ENCODE measurements at regions not wholly inside any gene's neighbourhood (a gene's known extent, or its start where the extent isn't known, plus 50 kb on each side); places are given as distances from the start of the nearest gene placed in this dataset.

DNA sequence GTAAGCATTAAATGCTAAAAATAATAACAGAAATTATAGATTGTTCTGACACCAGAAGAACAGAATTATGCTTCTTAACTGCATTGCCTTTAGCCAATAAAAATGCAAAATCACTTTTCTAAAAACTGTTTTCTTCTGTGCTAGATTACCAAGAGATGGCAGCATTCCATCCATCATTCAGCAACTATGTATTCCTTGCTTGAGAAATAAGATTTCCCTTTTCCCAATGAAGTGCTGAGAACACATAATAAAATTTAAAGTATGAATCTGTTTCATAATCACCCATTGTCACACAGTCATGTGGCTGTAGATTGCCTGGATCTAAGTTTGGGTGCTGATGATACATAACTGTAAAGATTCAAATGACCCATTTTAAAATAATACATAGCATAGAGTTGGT lies 504.2 kb downstream of the TDRD15 start:
- TF ChIP-seq, protein P1, sequence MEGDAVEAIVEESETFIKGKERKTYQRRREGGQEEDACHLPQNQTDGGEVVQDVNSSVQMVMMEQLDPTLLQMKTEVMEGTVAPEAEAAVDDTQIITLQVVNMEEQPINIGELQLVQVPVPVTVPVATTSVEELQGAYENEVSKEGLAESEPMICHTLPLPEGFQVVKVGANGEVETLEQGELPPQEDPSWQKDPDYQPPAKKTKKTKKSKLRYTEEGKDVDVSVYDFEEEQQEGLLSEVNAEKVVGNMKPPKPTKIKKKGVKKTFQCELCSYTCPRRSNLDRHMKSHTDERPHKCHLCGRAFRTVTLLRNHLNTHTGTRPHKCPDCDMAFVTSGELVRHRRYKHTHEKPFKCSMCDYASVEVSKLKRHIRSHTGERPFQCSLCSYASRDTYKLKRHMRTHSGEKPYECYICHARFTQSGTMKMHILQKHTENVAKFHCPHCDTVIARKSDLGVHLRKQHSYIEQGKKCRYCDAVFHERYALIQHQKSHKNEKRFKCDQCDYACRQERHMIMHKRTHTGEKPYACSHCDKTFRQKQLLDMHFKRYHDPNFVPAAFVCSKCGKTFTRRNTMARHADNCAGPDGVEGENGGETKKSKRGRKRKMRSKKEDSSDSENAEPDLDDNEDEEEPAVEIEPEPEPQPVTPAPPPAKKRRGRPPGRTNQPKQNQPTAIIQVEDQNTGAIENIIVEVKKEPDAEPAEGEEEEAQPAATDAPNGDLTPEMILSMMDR (IDR thresholded peaks at IDR 0.05): no peak
- TF ChIP-seq NFYB (CRISPR knock-in tag; conservative IDR thresholded peaks at IDR 0.05; ENCODE audit: low read depth) (no peak), ZNF671 (CRISPR knock-in tag; IDR thresholded peaks at IDR 0.05) (no peak), NR2C2 (CRISPR knock-in tag; IDR thresholded peaks at IDR 0.05) (no peak), TCF7 (CRISPR knock-in tag; IDR thresholded peaks at IDR 0.05; ENCODE audit: low read depth) (no peak), JAZF1 (CRISPR knock-in tag; IDR thresholded peaks at IDR 0.05) (no peak), ELF4 (CRISPR knock-in tag; IDR thresholded peaks at IDR 0.05; ENCODE audit: low read depth) (no peak), ATF1 (CRISPR knock-in tag; IDR thresholded peaks at IDR 0.05) (no peak), FOXP1 (CRISPR knock-in tag; IDR thresholded peaks at IDR 0.05; ENCODE audit: borderline replicate concordance) (no peak)
- TF ChIP-seq, protein P2, sequence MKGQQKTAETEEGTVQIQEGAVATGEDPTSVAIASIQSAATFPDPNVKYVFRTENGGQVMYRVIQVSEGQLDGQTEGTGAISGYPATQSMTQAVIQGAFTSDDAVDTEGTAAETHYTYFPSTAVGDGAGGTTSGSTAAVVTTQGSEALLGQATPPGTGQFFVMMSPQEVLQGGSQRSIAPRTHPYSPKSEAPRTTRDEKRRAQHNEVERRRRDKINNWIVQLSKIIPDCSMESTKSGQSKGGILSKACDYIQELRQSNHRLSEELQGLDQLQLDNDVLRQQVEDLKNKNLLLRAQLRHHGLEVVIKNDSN (CRISPR knock-in tag; IDR thresholded peaks at IDR 0.05): no peak
- TF ChIP-seq, protein P3, sequence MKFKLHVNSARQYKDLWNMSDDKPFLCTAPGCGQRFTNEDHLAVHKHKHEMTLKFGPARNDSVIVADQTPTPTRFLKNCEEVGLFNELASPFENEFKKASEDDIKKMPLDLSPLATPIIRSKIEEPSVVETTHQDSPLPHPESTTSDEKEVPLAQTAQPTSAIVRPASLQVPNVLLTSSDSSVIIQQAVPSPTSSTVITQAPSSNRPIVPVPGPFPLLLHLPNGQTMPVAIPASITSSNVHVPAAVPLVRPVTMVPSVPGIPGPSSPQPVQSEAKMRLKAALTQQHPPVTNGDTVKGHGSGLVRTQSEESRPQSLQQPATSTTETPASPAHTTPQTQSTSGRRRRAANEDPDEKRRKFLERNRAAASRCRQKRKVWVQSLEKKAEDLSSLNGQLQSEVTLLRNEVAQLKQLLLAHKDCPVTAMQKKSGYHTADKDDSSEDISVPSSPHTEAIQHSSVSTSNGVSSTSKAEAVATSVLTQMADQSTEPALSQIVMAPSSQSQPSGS (CRISPR knock-in tag; IDR thresholded peaks at IDR 0.05; ENCODE audit: borderline replicate concordance, low read depth): no peak
- TF ChIP-seq, protein P4, sequence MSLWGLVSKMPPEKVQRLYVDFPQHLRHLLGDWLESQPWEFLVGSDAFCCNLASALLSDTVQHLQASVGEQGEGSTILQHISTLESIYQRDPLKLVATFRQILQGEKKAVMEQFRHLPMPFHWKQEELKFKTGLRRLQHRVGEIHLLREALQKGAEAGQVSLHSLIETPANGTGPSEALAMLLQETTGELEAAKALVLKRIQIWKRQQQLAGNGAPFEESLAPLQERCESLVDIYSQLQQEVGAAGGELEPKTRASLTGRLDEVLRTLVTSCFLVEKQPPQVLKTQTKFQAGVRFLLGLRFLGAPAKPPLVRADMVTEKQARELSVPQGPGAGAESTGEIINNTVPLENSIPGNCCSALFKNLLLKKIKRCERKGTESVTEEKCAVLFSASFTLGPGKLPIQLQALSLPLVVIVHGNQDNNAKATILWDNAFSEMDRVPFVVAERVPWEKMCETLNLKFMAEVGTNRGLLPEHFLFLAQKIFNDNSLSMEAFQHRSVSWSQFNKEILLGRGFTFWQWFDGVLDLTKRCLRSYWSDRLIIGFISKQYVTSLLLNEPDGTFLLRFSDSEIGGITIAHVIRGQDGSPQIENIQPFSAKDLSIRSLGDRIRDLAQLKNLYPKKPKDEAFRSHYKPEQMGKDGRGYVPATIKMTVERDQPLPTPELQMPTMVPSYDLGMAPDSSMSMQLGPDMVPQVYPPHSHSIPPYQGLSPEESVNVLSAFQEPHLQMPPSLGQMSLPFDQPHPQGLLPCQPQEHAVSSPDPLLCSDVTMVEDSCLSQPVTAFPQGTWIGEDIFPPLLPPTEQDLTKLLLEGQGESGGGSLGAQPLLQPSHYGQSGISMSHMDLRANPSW (CRISPR knock-in tag; conservative IDR thresholded peaks at IDR 0.05; ENCODE audit: low read depth): no peak

Measured in WTC11 (cell line).